HG03342 (cell line): ENCODE measurements at regions not wholly inside any gene's neighbourhood (a gene's known extent, or its start where the extent isn't known, plus 50 kb on each side); places are given as distances from the start of the nearest gene placed in this dataset.
"Not testable (repeated sequence)": the region's sequence is repeated elsewhere in the genome, so short reads cannot be mapped to it uniquely, and the experiment has no call there.

Source experiments
- ATAC-seq: cut with Tn5 transposase; IDR thresholded peaks from one replicate; pipeline ENCODE4 v1.9.1; 2021; ENCODE audit warnings: mild to moderate bottlenecking, moderate library complexity; ENCODE audit not compliant: unreplicated experiment

- ATAC-seq: not testable (repeated sequence)
These were observed 68.7 kb upstream of the ZFAND5 start for GRCh38 chr9:72433616-72434267.

- no peak for ATAC-seq
These were observed 66.0 kb upstream of the ZFAND5 start for GRCh38 chr9:72431036-72431435.

- ATAC-seq: no peak
These were observed 63.3 kb upstream of the ZFAND5 start for GRCh38 chr9:72428329-72428728.

GRCh38 chr9:72427801-72428200 lies 62.8 kb upstream of the ZFAND5 start:
- ATAC-seq: no peak

GRCh38 chr9:72424131-72424530 lies 59.1 kb upstream of the ZFAND5 start:
- no peak for ATAC-seq

DNA sequence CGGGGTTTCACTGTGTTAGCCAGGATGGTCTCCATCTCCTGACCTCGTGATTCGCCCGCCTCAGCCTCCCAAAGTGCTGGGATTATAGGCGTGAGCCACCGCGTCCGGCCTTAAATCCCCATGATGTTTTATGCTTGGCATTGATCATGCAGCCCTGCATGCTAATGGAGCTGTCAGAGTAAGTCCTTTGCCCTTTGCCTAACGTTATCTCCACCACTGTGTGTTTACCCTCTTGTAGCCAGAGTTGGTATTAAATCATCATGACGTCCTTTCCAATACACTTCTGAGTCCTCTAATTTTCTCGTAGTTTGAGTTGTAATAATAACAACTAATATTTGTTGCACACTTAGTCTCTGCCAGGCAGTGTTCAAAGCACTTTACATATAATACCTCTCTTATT lies 57.2 kb upstream of the ZFAND5 start:
- no peak for ATAC-seq

- no peak for ATAC-seq
These were observed 55.8 kb upstream of the ZFAND5 start for GRCh38 chr9:72420783-72421182.

DNA sequence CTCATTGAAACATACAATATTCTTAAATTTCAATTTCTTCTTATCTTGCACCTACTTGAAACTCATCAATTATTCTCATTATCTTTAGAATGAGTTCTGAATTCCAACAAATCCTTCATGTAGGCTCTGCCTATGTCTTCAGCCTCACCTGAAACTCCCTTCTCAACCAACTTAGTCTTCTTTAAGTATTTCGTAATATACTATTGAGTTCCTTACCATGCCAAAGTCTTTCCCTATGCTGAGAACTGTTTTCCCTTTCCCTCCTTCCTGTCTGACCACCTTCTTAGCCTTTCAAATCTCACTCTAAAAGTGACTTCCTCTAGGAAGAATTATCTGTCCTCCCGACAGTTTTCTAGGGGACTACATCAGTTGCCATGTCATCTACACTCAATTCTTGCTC lies 50.9 kb upstream of the ZFAND5 start:
- ATAC-seq: no peak

GRCh38 chr9:72415163-72415562 lies 50.2 kb upstream of the ZFAND5 start:
- no peak for ATAC-seq
